Trophoblast cell (in vitro differentiated cells and primary cell): ENCODE measurements at regions not wholly inside any gene's neighbourhood (a gene's known extent, or its start where the extent isn't known, plus 50 kb on each side); places are given as distances from the start of the nearest gene placed in this dataset.

ENCODE experiments used
- DNase-seq, 2 donors: peaks; one replicate each; pipeline ENCODE4 v3.0.0-alpha.2; 2016
- H2AFZ ChIP-seq: 2 replicates; pipeline ENCODE4 v1.6.1; 2013; ENCODE audit warnings: low read length, moderate library complexity, mild to moderate bottlenecking; ENCODE audit not compliant: insufficient read depth, poor library complexity
- H2AK5ac ChIP-seq: 2 replicates; pipeline ENCODE4 v1.6.1; 2013; ENCODE audit warnings: mild to moderate bottlenecking, low read length
- H2BK120ac ChIP-seq: 2 replicates; pipeline ENCODE4 v1.6.1; 2013; ENCODE audit warnings: low read length, mild to moderate bottlenecking, moderate library complexity; ENCODE audit not compliant: insufficient read depth, poor library complexity
- H2BK12ac ChIP-seq: 2 replicates; pipeline ENCODE4 v1.6.1; 2013; ENCODE audit warnings: mild to moderate bottlenecking, low read length, moderate library complexity
- H2BK5ac ChIP-seq: 2 replicates; pipeline ENCODE4 v1.6.1; 2013; ENCODE audit warnings: low read length, low read depth, moderate library complexity, mild to moderate bottlenecking; ENCODE audit not compliant: poor library complexity
- H3K14ac ChIP-seq: 2 replicates; pipeline ENCODE4 v1.6.1; 2013; ENCODE audit warnings: mild to moderate bottlenecking, low read length
- H3K18ac ChIP-seq: 2 replicates; pipeline ENCODE4 v1.6.1; 2013; ENCODE audit warnings: mild to moderate bottlenecking, low read length
- H3K23ac ChIP-seq: 2 replicates; pipeline ENCODE4 v1.6.1; 2013; ENCODE audit warnings: low read length
- H3K27ac ChIP-seq: 2 replicates; pipeline ENCODE4 v1.5.1; 2013; ENCODE audit warnings: low read depth, mild to moderate bottlenecking, inconsistent platforms, low read length, moderate library complexity
- H3K27me3 ChIP-seq: 2 replicates; pipeline ENCODE4 v1.6.1; 2013; ENCODE audit warnings: inconsistent platforms, mild to moderate bottlenecking, low read length, moderate library complexity; ENCODE audit not compliant: insufficient read depth
- H3K36me3 ChIP-seq, 2 experiments: 1 replicate in 1 of 2; 2 replicates in 1 of 2; pipeline ENCODE4 v1.6.1; 2013; ENCODE audit warnings: low read length in 2 of 2, mild to moderate bottlenecking in 2 of 2, moderate library complexity in 1 of 2; ENCODE audit not compliant: insufficient read depth in 2 of 2, control insufficient read depth in 1 of 2
- H3K4ac ChIP-seq: 2 replicates; pipeline ENCODE4 v1.6.1; 2013; ENCODE audit warnings: low read depth, mild to moderate bottlenecking, low read length, moderate library complexity
- H3K4me1 ChIP-seq, 2 experiments: 1 replicate in 1 of 2; 2 replicates in 1 of 2; pipeline ENCODE4 v1.6.1; 2013; ENCODE audit warnings: low read length in 2 of 2, mild to moderate bottlenecking in 2 of 2, moderate library complexity in 1 of 2; ENCODE audit not compliant: insufficient read depth in 2 of 2, control insufficient read depth in 1 of 2
- H3K4me2 ChIP-seq: 2 replicates; pipeline ENCODE4 v1.6.1; 2013; ENCODE audit warnings: inconsistent platforms, mild to moderate bottlenecking, low read length, moderate library complexity
- H3K4me3 ChIP-seq: 2 replicates; pipeline ENCODE4 v1.5.1; 2013; ENCODE audit warnings: mild to moderate bottlenecking, low read depth, low read length, inconsistent platforms
- H3K79me1 ChIP-seq: one replicate; pipeline ENCODE4 v1.6.1; 2013; ENCODE audit warnings: low read length
- H3K79me2 ChIP-seq: 2 replicates; pipeline ENCODE4 v1.6.1; 2013; ENCODE audit warnings: low read length, mild to moderate bottlenecking; ENCODE audit not compliant: control insufficient read depth, insufficient read depth, poor library complexity
- H3K9ac ChIP-seq: 2 replicates; pipeline ENCODE4 v1.6.1; 2013; ENCODE audit warnings: mild to moderate bottlenecking, low read length
- H3K9me3 ChIP-seq: 2 replicates; pipeline ENCODE4 v1.6.1; 2013; ENCODE audit warnings: low read depth, mild to moderate bottlenecking, control low read depth, inconsistent platforms, low read length; ENCODE audit not compliant: insufficient read depth
- H4K12ac ChIP-seq: 2 replicates; pipeline ENCODE4 v1.6.1; 2013; ENCODE audit warnings: low read depth, mild to moderate bottlenecking, low read length, moderate library complexity
- H4K8ac ChIP-seq: 2 replicates; pipeline ENCODE4 v1.6.1; 2013; ENCODE audit warnings: low read depth, mild to moderate bottlenecking, low read length, moderate library complexity
- H4K91ac ChIP-seq: one replicate; pipeline ENCODE4 v1.6.1; 2013; ENCODE audit warnings: low read depth, mild to moderate bottlenecking, low read length, moderate library complexity
- WGBS: extraction: QIAGEN DNeasy Blood & Tissue Kit; methylation state at CpG from one replicate; pipeline ENCODE4 v1.1.7; 2013; ENCODE audit warnings: missing lambda C conversion rate; ENCODE audit not compliant: insufficient read length, insufficient coverage; ENCODE audit errors: extremely low coverage; 5-methylcytosine and 5-hydroxymethylcytosine counted together

DNA sequence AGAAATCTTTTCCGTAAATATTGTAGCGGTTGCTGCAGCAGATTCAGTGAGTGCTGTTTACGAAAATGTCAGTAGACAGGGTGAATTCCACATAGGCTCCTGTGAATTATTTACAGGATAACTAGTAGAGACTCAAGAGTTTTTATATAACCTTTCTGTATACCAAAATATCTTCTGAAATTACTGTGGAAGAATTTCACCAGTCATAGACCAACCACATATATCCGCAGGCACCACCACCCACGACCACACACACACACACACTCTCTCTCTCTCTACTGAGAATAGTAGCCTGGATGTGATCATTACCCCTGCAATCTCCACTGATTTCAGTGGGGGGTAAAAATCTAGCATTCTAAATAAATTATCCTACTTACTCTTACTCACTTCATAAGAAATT lies 341.8 kb downstream of the RBM43 start:
- no peak overlapping the region for H3K4me2 ChIP-seq
- H3K18ac ChIP-seq: no peak overlapping the region
- no peak overlapping the region for H3K9ac ChIP-seq
- no peaks in the 10 kb centered on the region for H3K79me1 ChIP-seq
- H3K36me3 ChIP-seq: peaks cover 2 to 5% of the 10 kb centered on the region in 2 experiments
- no peak for DNase-seq
- peaks cover 2% of the 10 kb centered on the region for H3K9me3 ChIP-seq
- no peak overlapping the region for H4K12ac ChIP-seq
- H3K14ac ChIP-seq: no peak overlapping the region
- no CpG with 5 or more reads among the region's 5 CpGs for WGBS
- no peak overlapping the region for H2BK5ac ChIP-seq
- no peak overlapping the region for H2BK120ac ChIP-seq
- no peak overlapping the region for H2AFZ ChIP-seq
- H3K79me2 ChIP-seq: no peaks in the 10 kb centered on the region
- no peak overlapping the region for H3K27ac ChIP-seq
- no peak overlapping the region for H2BK12ac ChIP-seq
- no peak overlapping the region for H3K4me3 ChIP-seq
- no peaks in the 10 kb centered on the region for H3K27me3 ChIP-seq
- H3K23ac ChIP-seq: no peak overlapping the region
- H4K91ac ChIP-seq: no peak overlapping the region
- no peaks in the 10 kb centered on the region for H3K4me1 ChIP-seq
- no peak overlapping the region for H3K4ac ChIP-seq
- no peak overlapping the region for H2AK5ac ChIP-seq
- no peak overlapping the region for H4K8ac ChIP-seq

DNA sequence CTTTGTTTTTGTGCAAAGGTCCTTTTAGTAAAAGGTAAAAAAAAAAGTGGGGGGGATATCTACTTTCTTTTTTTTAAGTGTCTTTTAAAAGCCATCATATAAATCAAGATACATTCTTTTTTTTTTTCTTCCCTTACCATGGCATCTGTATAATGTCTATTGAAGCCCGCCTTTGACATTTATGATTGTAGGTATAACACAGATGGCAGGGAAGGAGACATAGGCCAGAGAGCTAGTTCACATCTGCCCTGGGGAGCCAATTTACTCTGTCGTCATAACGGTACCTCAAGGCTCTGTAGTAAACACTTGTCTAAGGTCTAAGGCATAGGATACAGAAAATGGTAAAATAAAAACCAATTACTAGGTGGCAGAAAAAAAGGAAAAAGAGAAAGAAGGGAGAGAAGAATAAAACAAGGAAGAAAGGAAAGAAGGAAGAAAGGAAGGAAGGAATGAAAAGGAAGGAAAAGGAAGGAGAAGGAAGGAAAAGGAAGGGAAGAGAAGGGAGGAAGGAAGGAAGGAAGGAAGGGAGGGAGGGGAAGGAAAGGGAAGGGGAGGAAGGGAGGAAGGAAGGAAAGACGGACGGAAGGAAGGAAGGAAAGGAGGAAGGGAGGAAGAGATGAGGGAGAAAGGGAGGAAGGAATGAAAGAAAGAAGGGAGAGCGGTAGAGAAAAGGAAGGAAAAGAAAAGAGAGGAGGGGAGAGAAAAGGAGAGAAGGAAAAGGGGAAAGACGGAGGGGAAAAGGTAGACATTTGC lies 343.5 kb downstream of the RBM43 start:
- Histone ChIP-seq H3K14ac (no peak overlapping the region), H3K36me3 (peaks cover 4 to 8% of the 10 kb centered on the region in 2 experiments), H3K4ac (no peak overlapping the region), H3K79me2 (no peaks in the 10 kb centered on the region), H4K12ac (no peak overlapping the region), H3K9me3 (no peaks in the 10 kb centered on the region), H2BK12ac (no peak overlapping the region), H3K18ac (no peak overlapping the region), H2AK5ac (no peak overlapping the region), H3K4me2 (no peak overlapping the region), H2AFZ (no peak overlapping the region), H2BK120ac (no peak overlapping the region), H3K79me1 (no peaks in the 10 kb centered on the region), H4K91ac (no peak overlapping the region), H4K8ac (no peak overlapping the region), H3K4me1 (no peaks in the 10 kb centered on the region), H3K27me3 (no peaks in the 10 kb centered on the region), H3K4me3 (no peak overlapping the region), H2BK5ac (no peak overlapping the region), H3K27ac (no peak overlapping the region), H3K9ac (no peak overlapping the region), H3K23ac (no peak overlapping the region)
- no peak for DNase-seq
- 100% methylated on average over 4 of the region's 7 CpGs for WGBS

DNA sequence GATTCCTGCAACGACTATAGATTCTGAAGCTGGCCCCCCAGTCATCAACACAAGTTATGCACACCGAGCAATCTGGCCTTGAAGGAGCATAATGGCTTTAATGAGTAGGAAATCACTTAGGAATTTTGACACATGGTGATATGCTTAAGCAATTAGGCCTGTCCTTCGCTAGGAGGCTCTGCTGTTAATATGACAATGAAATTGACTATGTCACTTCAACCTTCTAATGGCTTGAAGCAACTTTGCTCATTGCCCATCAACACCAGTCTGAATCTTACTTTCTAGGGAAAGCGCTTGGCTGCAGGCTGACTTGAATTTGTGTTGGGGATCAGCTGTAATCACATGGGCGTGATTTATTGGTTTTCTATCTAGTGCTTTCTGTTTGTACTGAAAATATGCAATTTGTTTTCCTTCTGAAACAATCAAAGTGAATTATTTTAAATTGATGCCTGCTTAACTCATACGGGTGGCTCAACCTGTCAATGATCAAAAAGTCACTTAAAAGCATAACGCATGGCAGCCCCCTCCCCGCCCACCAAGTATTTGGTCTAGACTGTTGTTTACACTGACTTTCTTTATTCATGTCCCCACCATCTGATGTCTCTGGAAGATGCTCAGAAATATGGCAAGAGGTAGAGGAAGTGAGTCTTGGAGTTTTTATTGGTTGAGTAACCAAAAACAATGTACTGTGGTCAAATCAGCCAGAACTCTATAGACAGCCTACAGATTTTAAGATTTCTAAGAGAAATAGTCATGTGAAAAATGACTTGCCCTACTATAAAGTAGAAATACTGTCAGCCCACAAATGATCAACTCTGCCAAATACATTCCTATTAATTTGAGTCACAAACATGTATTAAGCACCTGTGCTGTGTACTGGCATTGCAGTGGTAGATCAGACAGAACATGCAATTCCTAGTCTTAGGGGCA lies 344.9 kb downstream of the RBM43 start:
- DNase-seq: no peak
- Histone ChIP-seq H3K4me2 (no peak overlapping the region), H3K9me3 (no peaks in the 10 kb centered on the region), H2BK12ac (no peak overlapping the region), H3K9ac (no peak overlapping the region), H3K27me3 (no peaks in the 10 kb centered on the region), H3K36me3 (peaks cover 7 to 11% of the 10 kb centered on the region in 2 experiments), H4K12ac (no peak overlapping the region), H3K4ac (no peak overlapping the region), H2BK5ac (no peak overlapping the region), H2BK120ac (no peak overlapping the region), H2AK5ac (no peak overlapping the region), H3K4me1 (no peaks in the 10 kb centered on the region), H3K18ac (no peak overlapping the region), H2AFZ (no peak overlapping the region), H3K23ac (no peak overlapping the region), H3K14ac (no peak overlapping the region), H4K91ac (no peak overlapping the region), H3K4me3 (no peak overlapping the region), H3K79me1 (no peaks in the 10 kb centered on the region), H3K79me2 (no peaks in the 10 kb centered on the region), H4K8ac (no peak overlapping the region), H3K27ac (no peak overlapping the region)
- WGBS: no CpG with 5 or more reads among the region's 8 CpGs

DNA sequence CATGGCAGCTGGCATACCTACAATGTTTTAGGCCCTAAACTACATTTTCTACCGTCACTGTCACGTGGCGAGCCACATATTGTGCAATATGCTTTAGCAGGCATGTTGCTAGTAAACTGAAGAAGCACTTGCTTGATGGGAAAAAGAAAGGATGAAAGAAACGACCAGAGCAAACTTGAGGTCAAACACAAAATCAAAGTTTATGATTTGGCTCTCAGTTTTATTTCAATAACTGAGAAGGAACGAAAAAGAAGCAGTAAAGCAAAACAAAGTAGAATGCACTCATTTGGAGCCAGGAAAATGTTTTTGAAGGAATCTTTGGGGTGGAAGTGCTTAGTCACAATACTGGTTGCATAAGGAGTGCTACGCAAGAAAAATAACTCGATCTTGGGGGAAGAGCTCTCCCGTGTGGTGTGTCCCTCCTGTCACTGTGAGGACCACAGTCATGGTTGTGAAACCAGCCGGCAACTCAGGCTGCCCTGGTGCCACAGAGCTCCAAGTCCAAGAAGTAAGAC lies 349.8 kb downstream of the RBM43 start:
- WGBS: no CpG with 5 or more reads among the region's 9 CpGs
- H3K36me3 ChIP-seq: peaks cover 7 to 15% of the 10 kb centered on the region in 2 experiments

More for the DNA sequence above, 349.8 kb downstream of the RBM43 start:
- DNase-seq: peak; percentile 78 to 83
- Histone ChIP-seq H2BK5ac (no peak overlapping the region), H3K18ac (no peak overlapping the region), H3K4me1 (no peaks in the 10 kb centered on the region), H2BK120ac (no peak overlapping the region), H2AK5ac (no peak overlapping the region), H3K79me1 (no peaks in the 10 kb centered on the region), H3K27ac (no peak overlapping the region), H4K8ac (peak overlapping the region; percentile 58), H3K4me2 (no peak overlapping the region), H3K27me3 (no peaks in the 10 kb centered on the region), H3K4ac (no peak overlapping the region), H2AFZ (peak overlapping the region; percentile 39), H3K23ac (no peak overlapping the region), H4K91ac (no peak overlapping the region), H3K9me3 (no peaks in the 10 kb centered on the region), H2BK12ac (no peak overlapping the region), H3K79me2 (no peaks in the 10 kb centered on the region), H3K9ac (no peak overlapping the region), H4K12ac (no peak overlapping the region), H3K4me3 (no peak overlapping the region), H3K14ac (no peak overlapping the region)
